ENCODE measurements at regions not wholly inside any gene's neighbourhood (a gene's known extent, or its start where the extent isn't known, plus 50 kb on each side); places are given as distances from the start of the nearest gene placed in this dataset.
"Not testable (repeated sequence)": the region's sequence is repeated elsewhere in the genome, so short reads cannot be mapped to it uniquely, and the experiment has no call there.

- no peak for DNase-seq (ENCODE audit: extremely low read depth, low read depth, low spot score)
Measured at GRCh38 chr5:99191206-99191745, 262.5 kb upstream of the CHD1 start.

- no peak for DNase-seq (ENCODE audit: extremely low read depth, low read depth, low spot score)
Measured at GRCh38 chr5:99187611-99188010, 258.8 kb upstream of the CHD1 start.

GRCh38 chr5:99179206-99179605, 250.4 kb upstream of the CHD1 start:
- no peak for DNase-seq (ENCODE audit: extremely low read depth, low read depth, low spot score)

GRCh38 chr5:99177796-99178195, 249.0 kb upstream of the CHD1 start:
- no peak for DNase-seq (ENCODE audit: extremely low read depth, low read depth, low spot score)

- DNase-seq (ENCODE audit: extremely low read depth, low read depth, low spot score), result no peak
Measured at GRCh38 chr5:99176186-99176585, 247.4 kb upstream of the CHD1 start.

GRCh38 chr5:99169309-99169708, 240.5 kb upstream of the CHD1 start:
- peak; percentile 16 for DNase-seq (ENCODE audit: extremely low read depth, low read depth, low spot score)

- DNase-seq (ENCODE audit: extremely low read depth, low read depth, low spot score), result not testable (repeated sequence)
Measured at GRCh38 chr5:99161538-99161937, 232.7 kb upstream of the CHD1 start.

GRCh38 chr5:99156688-99157087, 227.9 kb upstream of the CHD1 start:
- DNase-seq (ENCODE audit: extremely low read depth, low read depth, low spot score), result no peak

- not testable (repeated sequence) for DNase-seq (ENCODE audit: extremely low read depth, low read depth, low spot score)
Measured at GRCh38 chr5:99143283-99143795, 214.5 kb upstream of the CHD1 start.

GRCh38 chr5:99141534-99142128, 212.8 kb upstream of the CHD1 start:
- no peak for DNase-seq (ENCODE audit: extremely low read depth, low read depth, low spot score)

GRCh38 chr5:99138911-99139310, 210.1 kb upstream of the CHD1 start:
- no peak for DNase-seq (ENCODE audit: extremely low read depth, low read depth, low spot score)

- no peak for DNase-seq (ENCODE audit: extremely low read depth, low read depth, low spot score)
Measured at GRCh38 chr5:99133921-99134320, 205.1 kb upstream of the CHD1 start.

- no peak for DNase-seq (ENCODE audit: extremely low read depth, low read depth, low spot score)
Measured at GRCh38 chr5:99129768-99130501, 201.1 kb upstream of the CHD1 start.

GRCh38 chr5:99122976-99123375, 194.2 kb upstream of the CHD1 start:
- DNase-seq (ENCODE audit: extremely low read depth, low read depth, low spot score), result no peak

- no peak for DNase-seq (ENCODE audit: extremely low read depth, low read depth, low spot score)
Measured at GRCh38 chr5:99119326-99119725, 190.5 kb upstream of the CHD1 start.

- no peak for DNase-seq (ENCODE audit: extremely low read depth, low read depth, low spot score)
Measured at GRCh38 chr5:99116526-99116925, 187.7 kb upstream of the CHD1 start.

- DNase-seq (ENCODE audit: extremely low read depth, low read depth, low spot score), result no peak
Measured at GRCh38 chr5:99109894-99110293, 181.1 kb upstream of the CHD1 start.

- no peak for DNase-seq (ENCODE audit: extremely low read depth, low read depth, low spot score)
Measured at GRCh38 chr5:99105216-99105615, 176.4 kb upstream of the CHD1 start.

GRCh38 chr5:99104538-99105132, 175.8 kb upstream of the CHD1 start:
- DNase-seq (ENCODE audit: extremely low read depth, low read depth, low spot score), result peak; percentile 16

- DNase-seq (ENCODE audit: extremely low read depth, low read depth, low spot score), result no peak
Measured at GRCh38 chr5:99102073-99102697, 173.4 kb upstream of the CHD1 start.

GRCh38 chr5:99099691-99100090, 170.9 kb upstream of the CHD1 start:
- DNase-seq (ENCODE audit: extremely low read depth, low read depth, low spot score), result no peak
